ENCODE measurements at regions not wholly inside any gene's neighbourhood (a gene's known extent, or its start where the extent isn't known, plus 50 kb on each side); places are given as distances from the start of the nearest gene placed in this dataset.

DNA sequence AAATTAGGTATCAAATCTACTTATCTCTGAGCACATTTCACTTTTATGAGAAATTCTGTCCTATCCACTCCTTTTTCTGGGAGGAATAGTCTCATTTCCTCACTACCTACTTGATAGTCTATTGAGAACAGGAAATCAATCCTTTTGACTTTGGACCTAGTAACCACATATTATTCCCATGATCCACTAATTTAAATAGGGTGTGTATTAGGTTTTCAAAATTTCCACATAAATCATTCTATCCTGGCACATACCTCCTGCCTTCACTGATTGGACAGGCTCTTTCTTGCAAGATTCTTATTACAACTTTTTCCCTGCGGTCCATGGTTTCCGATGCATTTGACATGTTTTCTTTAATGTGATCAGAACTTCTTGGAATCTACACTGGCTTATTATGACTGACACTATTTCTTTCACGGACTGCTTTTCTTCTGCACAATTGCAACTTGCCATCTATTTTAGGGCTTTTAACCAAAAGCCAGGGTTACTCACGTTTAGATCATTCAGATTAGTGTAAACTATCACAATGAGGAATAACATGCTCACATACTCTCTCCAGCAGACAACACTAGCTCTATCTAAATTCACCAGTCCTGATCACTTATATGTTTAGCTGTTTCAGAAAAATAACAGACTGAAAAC lies 419.9 kb upstream of the SLIT2 start:
- Histone ChIP-seq H3K27me3 (replicated peaks; ENCODE audit: control insufficient read depth, insufficient read depth, low read length) (no peaks in the 10 kb centered on the region), H3K36me3 (ENCODE audit: control insufficient read depth, insufficient read depth, low read length) (no peaks in the 10 kb centered on the region), H3K4me3 (replicated peaks; ENCODE audit: low read depth, low read length) (no peak overlapping the region)
- TF ChIP-seq, protein P1, sequence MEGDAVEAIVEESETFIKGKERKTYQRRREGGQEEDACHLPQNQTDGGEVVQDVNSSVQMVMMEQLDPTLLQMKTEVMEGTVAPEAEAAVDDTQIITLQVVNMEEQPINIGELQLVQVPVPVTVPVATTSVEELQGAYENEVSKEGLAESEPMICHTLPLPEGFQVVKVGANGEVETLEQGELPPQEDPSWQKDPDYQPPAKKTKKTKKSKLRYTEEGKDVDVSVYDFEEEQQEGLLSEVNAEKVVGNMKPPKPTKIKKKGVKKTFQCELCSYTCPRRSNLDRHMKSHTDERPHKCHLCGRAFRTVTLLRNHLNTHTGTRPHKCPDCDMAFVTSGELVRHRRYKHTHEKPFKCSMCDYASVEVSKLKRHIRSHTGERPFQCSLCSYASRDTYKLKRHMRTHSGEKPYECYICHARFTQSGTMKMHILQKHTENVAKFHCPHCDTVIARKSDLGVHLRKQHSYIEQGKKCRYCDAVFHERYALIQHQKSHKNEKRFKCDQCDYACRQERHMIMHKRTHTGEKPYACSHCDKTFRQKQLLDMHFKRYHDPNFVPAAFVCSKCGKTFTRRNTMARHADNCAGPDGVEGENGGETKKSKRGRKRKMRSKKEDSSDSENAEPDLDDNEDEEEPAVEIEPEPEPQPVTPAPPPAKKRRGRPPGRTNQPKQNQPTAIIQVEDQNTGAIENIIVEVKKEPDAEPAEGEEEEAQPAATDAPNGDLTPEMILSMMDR (IDR thresholded peaks at IDR 0.05; ENCODE audit: insufficient read depth, low read length, poor library complexity, severe bottlenecking): no peak
- no peak for DNase-seq (ENCODE audit: extremely low read depth, insufficient read length)

DNA sequence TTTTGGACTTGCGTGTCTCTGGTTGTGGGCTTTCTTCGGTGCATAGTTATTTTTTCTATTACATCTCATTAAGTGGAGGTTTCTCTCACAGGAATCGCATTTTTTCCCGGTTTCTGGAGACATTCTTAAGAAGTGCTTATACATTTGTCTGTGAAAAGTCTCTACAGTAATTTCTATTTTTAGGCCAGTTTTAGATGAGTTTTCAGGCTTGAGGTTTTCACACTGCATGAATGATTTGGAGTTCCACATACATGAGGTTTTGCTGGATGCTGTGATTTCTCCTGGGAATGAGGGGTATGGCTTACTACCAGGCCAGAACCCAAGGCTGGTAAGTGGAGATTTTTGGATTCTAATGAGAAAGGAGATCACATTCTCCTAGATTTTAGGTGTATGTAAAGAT lies 422.6 kb upstream of the SLIT2 start:
- no peaks in the 10 kb centered on the region for H3K36me3 ChIP-seq (ENCODE audit: control insufficient read depth, insufficient read depth, low read length)
- no peak overlapping the region for H3K4me3 ChIP-seq (replicated peaks; ENCODE audit: low read depth, low read length)
- TF ChIP-seq, protein P1 (IDR thresholded peaks at IDR 0.05; ENCODE audit: insufficient read depth, low read length, poor library complexity, severe bottlenecking): no peak
- H3K27me3 ChIP-seq (replicated peaks; ENCODE audit: control insufficient read depth, insufficient read depth, low read length): no peaks in the 10 kb centered on the region
- no peak for DNase-seq (ENCODE audit: extremely low read depth, insufficient read length)

DNA sequence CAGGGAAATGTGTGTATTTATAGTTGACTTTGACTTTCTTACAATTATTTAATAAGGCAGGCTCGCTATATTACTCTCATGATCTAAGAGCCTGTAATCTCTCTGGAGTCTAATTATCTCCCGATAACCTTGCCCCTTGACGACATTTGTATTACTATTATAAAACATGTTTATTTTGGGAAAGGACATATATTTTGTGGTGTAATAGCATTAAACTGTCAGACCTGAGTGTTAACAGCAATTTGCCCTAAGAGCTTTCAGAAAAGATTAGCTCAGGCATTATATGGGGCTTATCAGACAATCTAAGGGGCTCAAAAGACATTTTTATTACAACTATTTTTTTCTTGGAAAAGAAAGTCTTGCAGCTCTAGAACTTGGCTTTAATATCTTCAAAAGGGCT lies 427.9 kb upstream of the SLIT2 start:
- Histone ChIP-seq H3K27me3 (replicated peaks; ENCODE audit: control insufficient read depth, insufficient read depth, low read length) (no peaks in the 10 kb centered on the region), H3K36me3 (ENCODE audit: control insufficient read depth, insufficient read depth, low read length) (no peaks in the 10 kb centered on the region), H3K4me3 (replicated peaks; ENCODE audit: low read depth, low read length) (no peak overlapping the region)
- DNase-seq (ENCODE audit: extremely low read depth, insufficient read length): no peak
- TF ChIP-seq, protein P1 (IDR thresholded peaks at IDR 0.05; ENCODE audit: insufficient read depth, low read length, poor library complexity, severe bottlenecking): no peak

DNA sequence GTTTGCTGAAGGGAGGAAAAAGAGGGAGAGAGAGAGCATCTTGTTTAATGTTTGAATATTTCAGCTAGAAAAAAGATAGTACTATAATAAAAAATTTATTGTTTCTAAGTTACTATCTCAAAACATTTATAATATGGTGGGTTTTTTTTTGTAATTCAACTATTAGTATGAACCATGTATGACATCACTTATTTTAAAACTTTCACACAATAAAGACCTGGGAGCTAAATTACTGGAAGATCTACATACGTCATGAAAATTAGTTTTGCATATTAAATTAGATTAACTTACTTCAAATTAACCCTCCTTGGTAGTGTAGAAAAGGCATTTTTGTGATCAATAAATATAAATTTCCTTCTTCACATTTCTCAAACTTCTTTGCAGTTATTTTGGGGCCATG lies 432.0 kb upstream of the SLIT2 start:
- H3K36me3 ChIP-seq (ENCODE audit: control insufficient read depth, insufficient read depth, low read length): no peaks in the 10 kb centered on the region

DNA sequence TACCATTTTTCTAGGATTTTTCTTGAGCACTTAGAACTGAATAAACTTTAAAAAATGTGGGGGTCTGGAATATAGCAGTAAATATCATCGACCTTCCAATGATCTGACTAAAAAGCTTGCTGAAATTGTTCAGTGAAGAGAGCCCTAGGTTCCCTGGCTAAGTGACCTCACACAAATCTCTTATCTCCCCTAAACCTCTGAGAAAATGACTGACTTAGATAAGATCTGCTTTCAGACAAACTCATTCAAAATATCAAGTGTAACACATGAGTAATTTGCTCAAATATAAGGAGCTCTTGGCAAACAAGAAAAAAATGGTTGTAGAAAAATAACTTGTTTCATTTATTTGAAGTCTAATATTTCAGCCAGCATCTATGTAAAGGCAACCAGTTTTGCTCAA lies 441.7 kb upstream of the SLIT2 start:
- no peak for DNase-seq (ENCODE audit: extremely low read depth, insufficient read length)
- no peaks in the 10 kb centered on the region for H3K36me3 ChIP-seq (ENCODE audit: control insufficient read depth, insufficient read depth, low read length)
- no peak overlapping the region for H3K4me3 ChIP-seq (replicated peaks; ENCODE audit: low read depth, low read length)
- TF ChIP-seq, protein P1 (IDR thresholded peaks at IDR 0.05; ENCODE audit: insufficient read depth, low read length, poor library complexity, severe bottlenecking): no peak
- H3K27me3 ChIP-seq (replicated peaks; ENCODE audit: control insufficient read depth, insufficient read depth, low read length): no peaks in the 10 kb centered on the region

More for the DNA sequence above, 432.0 kb upstream of the SLIT2 start:
- TF ChIP-seq, protein P1 (IDR thresholded peaks at IDR 0.05; ENCODE audit: insufficient read depth, low read length, poor library complexity, severe bottlenecking): no peak
- Histone ChIP-seq H3K27me3 (replicated peaks; ENCODE audit: control insufficient read depth, insufficient read depth, low read length) (no peaks in the 10 kb centered on the region), H3K4me3 (replicated peaks; ENCODE audit: low read depth, low read length) (no peak overlapping the region)
- no peak for DNase-seq (ENCODE audit: extremely low read depth, insufficient read length)

DNA sequence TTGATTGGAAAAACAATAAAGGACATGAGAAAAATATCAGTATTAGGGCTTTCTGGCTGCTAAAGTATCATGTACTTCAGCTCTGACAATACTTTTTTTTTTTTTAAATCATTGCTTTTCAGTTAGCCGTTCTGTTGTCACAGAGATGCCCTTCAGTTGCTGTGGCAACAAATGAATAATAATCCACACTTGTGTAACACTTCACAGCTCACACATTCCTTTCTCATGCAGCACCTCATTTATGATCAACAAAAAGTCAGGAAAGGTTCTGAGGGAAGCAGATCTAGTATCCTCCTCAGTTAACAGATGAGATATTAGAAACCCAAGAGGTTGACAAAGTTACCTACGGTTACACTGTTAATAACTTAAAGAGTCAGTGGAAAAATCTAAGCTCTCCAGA lies 444.2 kb upstream of the SLIT2 start:
- no peak for DNase-seq (ENCODE audit: extremely low read depth, insufficient read length)
- H3K27me3 ChIP-seq (replicated peaks; ENCODE audit: control insufficient read depth, insufficient read depth, low read length): no peaks in the 10 kb centered on the region
- TF ChIP-seq, protein P1 (IDR thresholded peaks at IDR 0.05; ENCODE audit: insufficient read depth, low read length, poor library complexity, severe bottlenecking): no peak
- no peaks in the 10 kb centered on the region for H3K36me3 ChIP-seq (ENCODE audit: control insufficient read depth, insufficient read depth, low read length)
- H3K4me3 ChIP-seq (replicated peaks; ENCODE audit: low read depth, low read length): no peak overlapping the region

Data from GM06990 (cell line).